Cardiac fibroblast (primary cell): ENCODE measurements at regions not wholly inside any gene's neighbourhood (a gene's known extent, or its start where the extent isn't known, plus 50 kb on each side); places are given as distances from the start of the nearest gene placed in this dataset.

Experiments
- DNase-seq, 2 donors: peaks; one replicate each; pipeline versions ENCODE4 v3.0.0 to v3.0.0-alpha.2; 2010; ENCODE audit warnings: low read depth in 2 of 2
- H3K4me3 ChIP-seq, 2 donors: replicated peaks in 1 of 2; 1 replicate in 1 of 2; 2 replicates in 1 of 2; pipeline ENCODE4 v1.5.1; 2011; ENCODE audit warnings: low read depth in 2 of 2, low read length in 2 of 2, mild to moderate bottlenecking in 2 of 2, moderate library complexity in 1 of 2
- TF ChIP-seq, protein P1 (sequence below): IDR thresholded peaks from one replicate; pipeline ENCODE4 v1.5.1; 2011; ENCODE audit warnings: low read depth, mild to moderate bottlenecking, low read length, inconsistent platforms

GRCh38 chr21:23612210-23612609, 1995.1 kb downstream of the MRPL39 start:
- TF ChIP-seq, protein P1, sequence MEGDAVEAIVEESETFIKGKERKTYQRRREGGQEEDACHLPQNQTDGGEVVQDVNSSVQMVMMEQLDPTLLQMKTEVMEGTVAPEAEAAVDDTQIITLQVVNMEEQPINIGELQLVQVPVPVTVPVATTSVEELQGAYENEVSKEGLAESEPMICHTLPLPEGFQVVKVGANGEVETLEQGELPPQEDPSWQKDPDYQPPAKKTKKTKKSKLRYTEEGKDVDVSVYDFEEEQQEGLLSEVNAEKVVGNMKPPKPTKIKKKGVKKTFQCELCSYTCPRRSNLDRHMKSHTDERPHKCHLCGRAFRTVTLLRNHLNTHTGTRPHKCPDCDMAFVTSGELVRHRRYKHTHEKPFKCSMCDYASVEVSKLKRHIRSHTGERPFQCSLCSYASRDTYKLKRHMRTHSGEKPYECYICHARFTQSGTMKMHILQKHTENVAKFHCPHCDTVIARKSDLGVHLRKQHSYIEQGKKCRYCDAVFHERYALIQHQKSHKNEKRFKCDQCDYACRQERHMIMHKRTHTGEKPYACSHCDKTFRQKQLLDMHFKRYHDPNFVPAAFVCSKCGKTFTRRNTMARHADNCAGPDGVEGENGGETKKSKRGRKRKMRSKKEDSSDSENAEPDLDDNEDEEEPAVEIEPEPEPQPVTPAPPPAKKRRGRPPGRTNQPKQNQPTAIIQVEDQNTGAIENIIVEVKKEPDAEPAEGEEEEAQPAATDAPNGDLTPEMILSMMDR = no peak
- no peak overlapping the region for H3K4me3 ChIP-seq

GRCh38 chr21:23607782-23608431, 1999.4 kb downstream of the MRPL39 start:
- TF ChIP-seq, protein P1 = no peak
- no peak overlapping the region for H3K4me3 ChIP-seq
- DNase-seq = no peak

More at GRCh38 chr21:23612210-23612609, 1995.1 kb downstream of the MRPL39 start:
- no peak for DNase-seq

GRCh38 chr21:23601549-23601948, 2005.7 kb downstream of the MRPL39 start:
- no peak for DNase-seq
- TF ChIP-seq, protein P1 = no peak
- no peak overlapping the region for H3K4me3 ChIP-seq

DNA sequence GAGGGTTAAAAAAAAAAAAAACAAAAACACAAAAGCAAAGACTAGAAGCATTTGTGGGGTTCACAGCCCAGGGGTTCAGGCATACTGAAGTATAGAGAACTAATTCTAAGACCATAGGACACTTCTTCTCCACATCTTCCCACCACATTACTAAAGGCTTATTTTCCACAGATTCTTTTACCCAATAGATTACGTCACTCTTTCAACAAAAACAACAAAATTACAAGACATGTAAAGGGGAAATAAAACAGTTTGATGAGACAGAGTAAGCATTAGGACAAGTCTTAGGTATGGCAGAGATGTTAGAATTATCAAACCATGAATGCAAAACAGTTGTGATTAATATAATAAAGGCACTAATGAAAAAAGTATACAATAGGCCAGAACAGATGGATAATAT, 2013.7 kb downstream of the MRPL39 start:
- TF ChIP-seq, protein P1 = no peak
- no peak for DNase-seq
- no peak overlapping the region for H3K4me3 ChIP-seq

- no peak for DNase-seq
- TF ChIP-seq, protein P1 = no peak
These were observed 2021.9 kb downstream of the MRPL39 start for GRCh38 chr21:23585419-23585818.

DNA sequence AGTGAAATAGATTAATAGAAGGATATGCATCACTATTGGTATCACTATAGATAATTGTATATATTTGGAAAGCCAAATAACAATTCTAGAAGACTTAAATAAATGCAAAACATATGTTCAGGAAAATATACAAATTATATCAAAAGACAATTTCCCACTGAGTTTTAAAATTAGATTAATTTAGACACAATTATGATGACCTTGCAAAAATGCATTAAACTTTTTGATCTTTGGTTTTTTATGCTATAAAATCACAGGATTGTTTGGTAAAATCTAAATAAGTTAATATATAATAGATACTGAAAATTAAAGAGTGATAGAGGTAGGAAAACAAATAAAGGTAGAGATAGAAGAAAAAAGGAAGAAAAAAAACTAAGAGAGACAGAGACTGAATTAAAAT, 2027.7 kb downstream of the MRPL39 start:
- TF ChIP-seq, protein P1 = no peak
- H3K4me3 ChIP-seq = no peak overlapping the region
- no peak for DNase-seq

More at GRCh38 chr21:23585419-23585818, 2021.9 kb downstream of the MRPL39 start:
- no peak overlapping the region for H3K4me3 ChIP-seq

GRCh38 chr21:23578027-23578426, 2029.3 kb downstream of the MRPL39 start:
- TF ChIP-seq, protein P1 = no peak
- DNase-seq = no peak
- H3K4me3 ChIP-seq = no peak overlapping the region
